Panc1 (cell line): ENCODE measurements at regions not wholly inside any gene's neighbourhood (a gene's known extent, or its start where the extent isn't known, plus 50 kb on each side); places are given as distances from the start of the nearest gene placed in this dataset.

Experiments used
- ATAC-seq: fragments of 200-7000 bp; cut with Tn5 transposase; 2 replicates; pipeline ENCODE4 v1.9.1; 2020; ENCODE audit warnings: mild to moderate bottlenecking, moderate library complexity
- BruUV-seq: library from RNA; stranded (reverse); fragments of 400-500 nt; replicated peaks from 2 replicates; lab custom pipeline; 2021; lab: Mats Ljungman, UMichigan
- CTCF ChIA-PET: fragments of 300-600 bp; sonication (Branson Sonifier 250); formaldehyde crosslinking; loops from one replicate; lab custom pipeline; 2022; ENCODE audit warnings: antibody characterized with exemption; lab: Charles Lee
- POLR2A ChIA-PET: fragments of 300-600 bp; sonication (Branson Sonifier 250); formaldehyde crosslinking; loops from one replicate; lab custom pipeline; 2022; ENCODE audit warnings: antibody characterized with exemption; lab: Charles Lee
- DNase-seq: peaks from one replicate; pipeline ENCODE4 v3.0.0-alpha.2; 2010; ENCODE audit warnings: low read depth, low spot score
- H3K27ac ChIP-seq: 2 replicates; pipeline ENCODE4 v1.5.1; 2011; ENCODE audit warnings: mild to moderate bottlenecking, low read length, inconsistent platforms
- H3K27me3 ChIP-seq: fragments of 200-500 bp; sonication (Bioruptor generic); 2 replicates; pipeline ENCODE4 v1.6.0; 2014; ENCODE audit warnings: low read length, inconsistent platforms; ENCODE audit not compliant: control insufficient read depth, insufficient read depth
- H3K36me3 ChIP-seq: fragments of 200-500 bp; sonication (Bioruptor generic); 2 replicates; pipeline ENCODE4 v1.5.1; 2014; ENCODE audit warnings: inconsistent platforms, mild to moderate bottlenecking, low read length, moderate library complexity; ENCODE audit not compliant: control insufficient read depth, insufficient read depth
- H3K4me1 ChIP-seq: 2 replicates; pipeline ENCODE4 v1.5.1; 2011; ENCODE audit warnings: inconsistent platforms, mild to moderate bottlenecking, low read length, moderate library complexity; ENCODE audit not compliant: control insufficient read depth, insufficient read depth
- H3K4me3 ChIP-seq, 2 experiments: 2 replicates each; pipeline ENCODE4 v1.5.1; 2011 to 2012; ENCODE audit warnings: low read depth in 2 of 2, low read length in 2 of 2, mild to moderate bottlenecking in 2 of 2, inconsistent platforms in 1 of 2, moderate library complexity in 1 of 2
- H3K9me3 ChIP-seq: fragments of 200-500 bp; sonication (Bioruptor generic); 2 replicates; pipeline ENCODE4 v1.5.1; 2014; ENCODE audit warnings: low read depth, mild to moderate bottlenecking, inconsistent platforms, low read length, moderate library complexity; ENCODE audit not compliant: control insufficient read depth, insufficient read depth
- POLR2AphosphoS5 ChIP-seq: IDR thresholded peaks from 2 replicates; pipeline ENCODE4 v1.6.1; 2012; ENCODE audit warnings: mild to moderate bottlenecking, low read depth, low read length, moderate library complexity
- REST ChIP-seq, 2 experiments: IDR thresholded peaks; 2 replicates each; pipeline ENCODE4 v1.6.1; 2011 to 2012; ENCODE audit warnings: low read depth in 2 of 2, control low read depth in 1 of 2, low read length in 1 of 2, mild to moderate bottlenecking in 1 of 2, moderate library complexity in 1 of 2; ENCODE audit not compliant: insufficient read depth in 1 of 2
- SIN3A ChIP-seq: IDR thresholded peaks from 2 replicates; pipeline ENCODE4 v1.6.1; 2012; ENCODE audit warnings: low read depth, mild to moderate bottlenecking, low read length, moderate library complexity, borderline replicate concordance; ENCODE audit not compliant: insufficient read depth
- TCF7L2 ChIP-seq: IDR thresholded peaks from 2 replicates; pipeline ENCODE4 v1.6.1; 2011; ENCODE audit warnings: mild to moderate bottlenecking, low read depth, low read length, inconsistent platforms
- in situ Hi-C: cut with HindIII; loops from 2 replicates; pipeline ENCODE4 v1.10.0; 2016; ENCODE audit warnings: low sequenced_read_pairs, low pct_unique_long_range_greater_than_20kb
- intact Hi-C: fragments of 100-400 bp; cut with micrococcal nuclease; formaldehyde crosslinking; loops from one replicate; pipeline ENCODE4 v1.10.0; 2022; ENCODE audit not compliant: unreplicated experiment
- TF ChIP-seq, protein P1 (sequence below): fragments of 450-650 bp; IDR thresholded peaks from 2 replicates; pipeline ENCODE4 v1.5.1; 2017; ENCODE audit warnings: mild to moderate bottlenecking

DNA sequence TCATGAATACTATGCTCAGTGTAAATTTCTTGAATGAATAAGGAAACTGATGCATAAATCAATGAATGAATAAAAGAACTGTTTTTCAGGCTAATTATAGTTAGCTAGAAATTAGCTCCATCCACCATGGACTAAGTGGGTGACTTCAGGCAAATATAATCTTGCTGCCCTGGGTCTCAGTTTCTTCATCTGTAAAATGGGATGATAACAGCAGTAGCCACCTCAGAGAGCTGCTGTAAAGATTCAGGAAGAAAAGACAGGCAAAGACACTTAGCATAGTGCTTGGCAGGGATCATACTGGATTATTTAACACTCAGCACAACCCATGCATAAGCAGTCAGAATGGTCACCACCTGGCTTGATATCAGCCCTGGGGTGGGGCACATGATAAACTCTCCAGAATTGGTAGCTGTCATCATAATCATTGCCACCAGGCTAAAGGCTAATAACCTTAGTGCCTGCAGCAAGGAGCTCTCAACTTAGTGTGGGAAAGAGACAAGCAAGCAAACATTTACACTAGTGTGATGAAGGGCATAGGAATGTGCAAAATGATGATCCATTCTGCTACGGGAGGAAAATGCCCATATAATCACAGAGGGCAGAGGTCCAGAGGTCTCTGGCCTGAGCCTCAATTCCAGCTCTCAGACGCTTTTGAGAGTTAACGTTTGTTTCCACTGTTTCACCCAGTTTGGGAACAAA, 234.7 kb upstream of the TBX3 start:
- POLR2A ChIA-PET, result no interaction called here
- H3K36me3 ChIP-seq, result no peaks in the 10 kb centered on the region
- in situ Hi-C loops, result no loop called here
- BruUV-seq, result no TSS peak
- no peaks in the 10 kb centered on the region for H3K9me3 ChIP-seq
- intact Hi-C loops, result no loop called here
- CTCF ChIA-PET, result interaction anchor here (0.6 kb wide), 1 partner anchor 69 kb away, joined by 3 read pairs; no protein-coding TSS in a partner anchor
- DNase-seq (peak; percentile 73), ATAC-seq (peak; percentile 80)
- no peaks in the 10 kb centered on the region for H3K27me3 ChIP-seq
- no peak overlapping the region for H3K4me3 ChIP-seq
- H3K4me1 ChIP-seq, result no peaks in the 10 kb centered on the region; the same call in 1 of the 2 replicates
- H3K27ac ChIP-seq, result no peak overlapping the region
- TF ChIP-seq REST (IDR thresholded peaks at IDR 0.05; ENCODE audit: insufficient read depth in 1 of 2, low read depth in 2 of 2, low read length in 1 of 2) (no peak), POLR2AphosphoS5 (no peak), TCF7L2 (no peak), SIN3A (no peak)

DNA sequence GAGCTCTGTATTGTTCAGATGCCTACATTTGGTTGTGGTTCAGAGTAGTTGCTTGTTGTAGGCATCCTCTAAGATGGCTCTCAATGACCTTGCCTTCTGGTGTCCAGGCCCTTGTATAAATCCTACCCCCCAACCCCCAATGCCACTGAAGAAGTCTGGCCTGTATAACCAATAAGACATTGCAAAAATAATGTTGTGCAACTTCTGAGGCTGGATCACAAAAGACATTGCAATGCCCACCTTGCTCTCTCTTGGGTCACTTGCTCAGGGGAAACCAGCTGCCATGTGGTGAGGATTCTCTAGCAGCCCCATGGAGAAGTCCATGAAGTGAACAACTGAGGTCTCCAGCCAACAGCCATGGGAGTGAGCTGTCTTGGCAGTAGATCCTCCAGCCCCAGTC, 234.0 kb upstream of the TBX3 start:
- DNase-seq (no peak), ATAC-seq (no peak)
- CTCF ChIA-PET, result no interaction called here
- intact Hi-C loops (no loop called here), in situ Hi-C loops (no loop called here)
- Histone ChIP-seq H3K36me3 (no peaks in the 10 kb centered on the region), H3K4me1 (no peaks in the 10 kb centered on the region; the same call in 1 of the 2 replicates), H3K27ac (no peak overlapping the region), H3K27me3 (no peaks in the 10 kb centered on the region), H3K9me3 (no peaks in the 10 kb centered on the region), H3K4me3 (no peak overlapping the region)
- no TSS peak for BruUV-seq
- no peak for TF ChIP-seq TCF7L2
- TF ChIP-seq SIN3A, result no peak
- TF ChIP-seq, protein P1, sequence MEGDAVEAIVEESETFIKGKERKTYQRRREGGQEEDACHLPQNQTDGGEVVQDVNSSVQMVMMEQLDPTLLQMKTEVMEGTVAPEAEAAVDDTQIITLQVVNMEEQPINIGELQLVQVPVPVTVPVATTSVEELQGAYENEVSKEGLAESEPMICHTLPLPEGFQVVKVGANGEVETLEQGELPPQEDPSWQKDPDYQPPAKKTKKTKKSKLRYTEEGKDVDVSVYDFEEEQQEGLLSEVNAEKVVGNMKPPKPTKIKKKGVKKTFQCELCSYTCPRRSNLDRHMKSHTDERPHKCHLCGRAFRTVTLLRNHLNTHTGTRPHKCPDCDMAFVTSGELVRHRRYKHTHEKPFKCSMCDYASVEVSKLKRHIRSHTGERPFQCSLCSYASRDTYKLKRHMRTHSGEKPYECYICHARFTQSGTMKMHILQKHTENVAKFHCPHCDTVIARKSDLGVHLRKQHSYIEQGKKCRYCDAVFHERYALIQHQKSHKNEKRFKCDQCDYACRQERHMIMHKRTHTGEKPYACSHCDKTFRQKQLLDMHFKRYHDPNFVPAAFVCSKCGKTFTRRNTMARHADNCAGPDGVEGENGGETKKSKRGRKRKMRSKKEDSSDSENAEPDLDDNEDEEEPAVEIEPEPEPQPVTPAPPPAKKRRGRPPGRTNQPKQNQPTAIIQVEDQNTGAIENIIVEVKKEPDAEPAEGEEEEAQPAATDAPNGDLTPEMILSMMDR, result no peak
- no peak for TF ChIP-seq REST (IDR thresholded peaks at IDR 0.05; ENCODE audit: insufficient read depth in 1 of 2, low read depth in 2 of 2, low read length in 1 of 2)
- no peak for TF ChIP-seq POLR2AphosphoS5
- POLR2A ChIA-PET, result no interaction called here
